ENCODE measurements at regions not wholly inside any gene's neighbourhood (a gene's known extent, or its start where the extent isn't known, plus 50 kb on each side); places are given as distances from the start of the nearest gene placed in this dataset.

DNA sequence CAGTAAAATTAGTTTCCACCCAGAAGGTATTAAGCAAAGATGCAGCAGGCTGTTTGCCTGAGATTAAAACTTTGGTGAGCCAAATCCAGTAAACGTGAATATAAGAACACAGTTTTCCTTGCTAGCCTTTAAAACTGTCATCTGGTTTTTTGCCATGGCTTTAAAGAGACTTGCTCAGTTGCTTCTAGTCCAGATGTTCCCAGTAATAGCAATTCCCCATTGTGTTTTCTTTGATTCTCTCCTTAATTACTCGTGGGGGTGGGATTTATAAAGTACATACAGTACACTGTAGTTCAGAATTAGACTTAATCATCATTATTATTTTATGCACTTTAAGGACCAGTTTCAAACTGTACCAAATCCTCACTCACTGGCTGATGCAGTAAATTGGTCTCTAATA lies 303.5 kb upstream of the ZNF804A start:
- intact Hi-C loops (cut with micrococcal nuclease) (no loop called here), in situ Hi-C loops (cut with MboI) (no loop called here)
- H3K27ac ChIP-seq (ENCODE audit: extremely low read depth, low read depth, low read length), result no peak overlapping the region
- no TSS peak for BruUV-seq (replicated peaks)
- H3K9me3 ChIP-seq (replicated peaks; ENCODE audit: control insufficient read depth, insufficient read depth, low read depth, low read length), result no peaks in the 10 kb centered on the region
- no peak overlapping the region for H3K9ac ChIP-seq (ENCODE audit: insufficient read depth in 1 of 2, low read depth in 2 of 2, low read length in 2 of 2)
- H4K20me1 ChIP-seq (replicated peaks; ENCODE audit: control insufficient read depth, insufficient read depth, low read length), result no peaks in the 10 kb centered on the region
- H3K27me3 ChIP-seq (ENCODE audit: control insufficient read depth in 2 of 2, insufficient read depth in 2 of 2, low read length in 2 of 2), result no peaks in the 10 kb centered on the region
- no peak overlapping the region for H3K4me2 ChIP-seq (ENCODE audit: insufficient read depth, low read length)
- no peaks in the 10 kb centered on the region for H3K9me1 ChIP-seq (ENCODE audit: control insufficient read depth, insufficient read depth, low read length)
- no peaks in the 10 kb centered on the region for H3K36me3 ChIP-seq (ENCODE audit: control insufficient read depth, insufficient read depth, low read length)
- H3K4me3 ChIP-seq, result no peak overlapping the region
- H3K79me2 ChIP-seq (ENCODE audit: control insufficient read depth, insufficient read depth, low read length), result no peaks in the 10 kb centered on the region
- FAIRE-seq (peak; percentile 40), DNase-seq (ENCODE audit: extremely low read depth in 1 of 4, low spot score in 3 of 4) (no peak), ATAC-seq (no peak)
- 7% methylated on average over 2 of the region's 2 CpGs for WGBS (ENCODE audit: insufficient coverage, low coverage, missing lambda C conversion rate)
- POLR2A ChIA-PET, result no interaction called here
- no peaks in the 10 kb centered on the region for H3K4me1 ChIP-seq (replicated peaks in 1 of 2; ENCODE audit: control insufficient read depth in 2 of 2, insufficient read depth in 2 of 2, low read length in 2 of 2)
- no peak overlapping the region for H2AFZ ChIP-seq (ENCODE audit: low read depth, low read length)
- CTCF ChIA-PET (ENCODE audit: low intra/inter-chr PET ratio), result no interaction called here
- TF ChIP-seq, protein P1, sequence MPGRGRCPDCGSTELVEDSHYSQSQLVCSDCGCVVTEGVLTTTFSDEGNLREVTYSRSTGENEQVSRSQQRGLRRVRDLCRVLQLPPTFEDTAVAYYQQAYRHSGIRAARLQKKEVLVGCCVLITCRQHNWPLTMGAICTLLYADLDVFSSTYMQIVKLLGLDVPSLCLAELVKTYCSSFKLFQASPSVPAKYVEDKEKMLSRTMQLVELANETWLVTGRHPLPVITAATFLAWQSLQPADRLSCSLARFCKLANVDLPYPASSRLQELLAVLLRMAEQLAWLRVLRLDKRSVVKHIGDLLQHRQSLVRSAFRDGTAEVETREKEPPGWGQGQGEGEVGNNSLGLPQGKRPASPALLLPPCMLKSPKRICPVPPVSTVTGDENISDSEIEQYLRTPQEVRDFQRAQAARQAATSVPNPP (IDR thresholded peaks at IDR 0.05; ENCODE audit: borderline replicate concordance, insufficient read depth, insufficient read length), result no peak
- TF ChIP-seq NCOR1 (IDR thresholded peaks at IDR 0.05), result no peak
- no peak for TF ChIP-seq SUPT5H (IDR thresholded peaks at IDR 0.05)
- TF ChIP-seq, protein P2, sequence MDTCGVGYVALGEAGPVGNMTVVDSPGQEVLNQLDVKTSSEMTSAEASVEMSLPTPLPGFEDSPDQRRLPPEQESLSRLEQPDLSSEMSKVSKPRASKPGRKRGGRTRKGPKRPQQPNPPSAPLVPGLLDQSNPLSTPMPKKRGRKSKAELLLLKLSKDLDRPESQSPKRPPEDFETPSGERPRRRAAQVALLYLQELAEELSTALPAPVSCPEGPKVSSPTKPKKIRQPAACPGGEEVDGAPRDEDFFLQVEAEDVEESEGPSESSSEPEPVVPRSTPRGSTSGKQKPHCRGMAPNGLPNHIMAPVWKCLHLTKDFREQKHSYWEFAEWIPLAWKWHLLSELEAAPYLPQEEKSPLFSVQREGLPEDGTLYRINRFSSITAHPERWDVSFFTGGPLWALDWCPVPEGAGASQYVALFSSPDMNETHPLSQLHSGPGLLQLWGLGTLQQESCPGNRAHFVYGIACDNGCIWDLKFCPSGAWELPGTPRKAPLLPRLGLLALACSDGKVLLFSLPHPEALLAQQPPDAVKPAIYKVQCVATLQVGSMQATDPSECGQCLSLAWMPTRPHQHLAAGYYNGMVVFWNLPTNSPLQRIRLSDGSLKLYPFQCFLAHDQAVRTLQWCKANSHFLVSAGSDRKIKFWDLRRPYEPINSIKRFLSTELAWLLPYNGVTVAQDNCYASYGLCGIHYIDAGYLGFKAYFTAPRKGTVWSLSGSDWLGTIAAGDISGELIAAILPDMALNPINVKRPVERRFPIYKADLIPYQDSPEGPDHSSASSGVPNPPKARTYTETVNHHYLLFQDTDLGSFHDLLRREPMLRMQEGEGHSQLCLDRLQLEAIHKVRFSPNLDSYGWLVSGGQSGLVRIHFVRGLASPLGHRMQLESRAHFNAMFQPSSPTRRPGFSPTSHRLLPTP (IDR thresholded peaks at IDR 0.05; ENCODE audit: borderline replicate concordance, extremely low read depth, insufficient read length), result no peak
- TF ChIP-seq CBFB (CRISPR knock-in tag; IDR thresholded peaks at IDR 0.05), result no peak
- TF ChIP-seq ZNF217 (CRISPR knock-in tag; IDR thresholded peaks at IDR 0.05), result no peak
- TF ChIP-seq, protein P3, sequence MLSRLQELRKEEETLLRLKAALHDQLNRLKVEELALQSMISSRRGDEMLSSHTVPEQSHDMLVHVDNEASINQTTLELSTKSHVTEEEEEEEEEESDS (CRISPR knock-in tag; IDR thresholded peaks at IDR 0.05), result no peak
- TF ChIP-seq ADNP (tag; IDR thresholded peaks at IDR 0.05), result no peak
- no peak for TF ChIP-seq E2F3 (CRISPR knock-in tag; IDR thresholded peaks at IDR 0.05)
- TF ChIP-seq, protein P4, sequence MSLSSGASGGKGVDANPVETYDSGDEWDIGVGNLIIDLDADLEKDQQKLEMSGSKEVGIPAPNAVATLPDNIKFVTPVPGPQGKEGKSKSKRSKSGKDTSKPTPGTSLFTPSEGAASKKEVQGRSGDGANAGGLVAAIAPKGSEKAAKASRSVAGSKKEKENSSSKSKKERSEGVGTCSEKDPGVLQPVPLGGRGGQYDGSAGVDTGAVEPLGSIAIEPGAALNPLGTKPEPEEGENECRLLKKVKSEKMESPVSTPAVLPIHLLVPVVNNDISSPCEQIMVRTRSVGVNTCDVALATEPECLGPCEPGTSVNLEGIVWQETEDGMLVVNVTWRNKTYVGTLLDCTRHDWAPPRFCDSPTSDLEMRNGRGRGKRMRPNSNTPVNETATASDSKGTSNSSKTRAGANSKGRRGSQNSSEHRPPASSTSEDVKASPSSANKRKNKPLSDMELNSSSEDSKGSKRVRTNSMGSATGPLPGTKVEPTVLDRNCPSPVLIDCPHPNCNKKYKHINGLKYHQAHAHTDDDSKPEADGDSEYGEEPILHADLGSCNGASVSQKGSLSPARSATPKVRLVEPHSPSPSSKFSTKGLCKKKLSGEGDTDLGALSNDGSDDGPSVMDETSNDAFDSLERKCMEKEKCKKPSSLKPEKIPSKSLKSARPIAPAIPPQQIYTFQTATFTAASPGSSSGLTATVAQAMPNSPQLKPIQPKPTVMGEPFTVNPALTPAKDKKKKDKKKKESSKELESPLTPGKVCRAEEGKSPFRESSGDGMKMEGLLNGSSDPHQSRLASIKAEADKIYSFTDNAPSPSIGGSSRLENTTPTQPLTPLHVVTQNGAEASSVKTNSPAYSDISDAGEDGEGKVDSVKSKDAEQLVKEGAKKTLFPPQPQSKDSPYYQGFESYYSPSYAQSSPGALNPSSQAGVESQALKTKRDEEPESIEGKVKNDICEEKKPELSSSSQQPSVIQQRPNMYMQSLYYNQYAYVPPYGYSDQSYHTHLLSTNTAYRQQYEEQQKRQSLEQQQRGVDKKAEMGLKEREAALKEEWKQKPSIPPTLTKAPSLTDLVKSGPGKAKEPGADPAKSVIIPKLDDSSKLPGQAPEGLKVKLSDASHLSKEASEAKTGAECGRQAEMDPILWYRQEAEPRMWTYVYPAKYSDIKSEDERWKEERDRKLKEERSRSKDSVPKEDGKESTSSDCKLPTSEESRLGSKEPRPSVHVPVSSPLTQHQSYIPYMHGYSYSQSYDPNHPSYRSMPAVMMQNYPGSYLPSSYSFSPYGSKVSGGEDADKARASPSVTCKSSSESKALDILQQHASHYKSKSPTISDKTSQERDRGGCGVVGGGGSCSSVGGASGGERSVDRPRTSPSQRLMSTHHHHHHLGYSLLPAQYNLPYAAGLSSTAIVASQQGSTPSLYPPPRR (CRISPR knock-in tag; IDR thresholded peaks at IDR 0.05; ENCODE audit: borderline replicate concordance), result no peak
- TF ChIP-seq CBFA2T2 (conservative IDR thresholded peaks at IDR 0.05), result no peak
- TF ChIP-seq ESRRA (IDR thresholded peaks at IDR 0.05; ENCODE audit: borderline replicate concordance, low read depth), result no peak
- TF ChIP-seq LARP7 (IDR thresholded peaks at IDR 0.05), result no peak
- TF ChIP-seq, protein P5, sequence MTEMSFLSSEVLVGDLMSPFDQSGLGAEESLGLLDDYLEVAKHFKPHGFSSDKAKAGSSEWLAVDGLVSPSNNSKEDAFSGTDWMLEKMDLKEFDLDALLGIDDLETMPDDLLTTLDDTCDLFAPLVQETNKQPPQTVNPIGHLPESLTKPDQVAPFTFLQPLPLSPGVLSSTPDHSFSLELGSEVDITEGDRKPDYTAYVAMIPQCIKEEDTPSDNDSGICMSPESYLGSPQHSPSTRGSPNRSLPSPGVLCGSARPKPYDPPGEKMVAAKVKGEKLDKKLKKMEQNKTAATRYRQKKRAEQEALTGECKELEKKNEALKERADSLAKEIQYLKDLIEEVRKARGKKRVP (CRISPR knock-in tag; IDR thresholded peaks at IDR 0.05), result no peak
- TF ChIP-seq ZNF311 (CRISPR knock-in tag; IDR thresholded peaks at IDR 0.05), result no peak
